A549 (cell line): ENCODE measurements at regions not wholly inside any gene's neighbourhood (a gene's known extent, or its start where the extent isn't known, plus 50 kb on each side); places are given as distances from the start of the nearest gene placed in this dataset.

Experiments
- BHLHE40 ChIP-seq: IDR thresholded peaks from 2 replicates; pipeline ENCODE4 v1.6.1; 2012; ENCODE audit warnings: low read depth, low read length, inconsistent platforms
- CEBPB ChIP-seq, 2 experiments: fragments of >200 bp in 1 of 2; sonication (Bioruptor Twin) in 1 of 2; formaldehyde crosslinking in 1 of 2; IDR thresholded peaks; 2 replicates each; pipeline ENCODE4 v1.6.1; 2012 to 2016
- CTCF ChIP-seq: fragments of >200 bp; sonication (Bioruptor Twin); formaldehyde crosslinking; IDR thresholded peaks from 3 replicates; pipeline ENCODE4 v1.5.1; 2016
- KDM1A ChIP-seq: fragments of 200-600 bp; sonication (generic); IDR thresholded peaks from 2 replicates; pipeline ENCODE4 v1.6.1; 2016; ENCODE audit warnings: low read depth, mild to moderate bottlenecking
- MAFK ChIP-seq: fragments of 450-650 bp; IDR thresholded peaks from 2 replicates; pipeline ENCODE4 v1.6.1; 2014; ENCODE audit not compliant: partially characterized antibody
- MAX ChIP-seq: IDR thresholded peaks from 2 replicates; pipeline ENCODE4 v1.6.1; 2012
- NPAS2 ChIP-seq: fragments of 250-450 bp; sonication (Bioruptor Pico); IDR thresholded peaks from 2 replicates; pipeline ENCODE4 v1.8.0; 2022; ENCODE audit warnings: mild to moderate bottlenecking, moderate library complexity, borderline replicate concordance
- POLR2A ChIP-seq: IDR thresholded peaks from 2 replicates; pipeline ENCODE4 v1.6.1; 2012; ENCODE audit warnings: mild to moderate bottlenecking, low read length
- RAD21 ChIP-seq, 2 experiments: fragments of >200 bp in 1 of 2; sonication (Bioruptor Twin) in 1 of 2; formaldehyde crosslinking in 1 of 2; IDR thresholded peaks in 1 of 2; conservative IDR thresholded peaks in 1 of 2; 2 replicates in 1 of 2; 3 replicates in 1 of 2; pipeline ENCODE4 v1.6.1; 2012 to 2018; ENCODE audit warnings: inconsistent platforms in 1 of 2
- RCOR1 ChIP-seq: fragments of 150-350 bp; IDR thresholded peaks from 2 replicates; pipeline ENCODE4 v1.6.1; 2014; ENCODE audit warnings: antibody characterized with exemption, low read length, low read depth

- TF ChIP-seq RCOR1, result no peak
- no peak for TF ChIP-seq NPAS2
- TF ChIP-seq BHLHE40, result no peak
- no peak for TF ChIP-seq RAD21 (conservative IDR thresholded peaks at IDR 0.05 in 1 of 2, IDR thresholded peaks at IDR 0.05 in 1 of 2)
- no peak for TF ChIP-seq CTCF
- no peak for TF ChIP-seq CEBPB (IDR thresholded peaks at IDR 0.05)
- TF ChIP-seq MAX, result no peak
- no peak for TF ChIP-seq POLR2A
- no peak for TF ChIP-seq MAFK
- no peak for TF ChIP-seq KDM1A
Measured at GRCh38 chr5:144103611-144104485, 66.6 kb downstream of the YIPF5 start.
